Mammary epithelial cell (primary cell): ENCODE measurements at regions not wholly inside any gene's neighbourhood (a gene's known extent, or its start where the extent isn't known, plus 50 kb on each side); places are given as distances from the start of the nearest gene placed in this dataset.

Experiments used
- EZH2 ChIP-seq: IDR thresholded peaks from 2 replicates; pipeline ENCODE4 v1.6.1; 2012; ENCODE audit warnings: low read length, inconsistent platforms, borderline replicate concordance
- TF ChIP-seq, protein P1 (sequence below), 2 donors: IDR thresholded peaks in 1 of 2; conservative IDR thresholded peaks in 1 of 2; 2 replicates each; pipeline ENCODE4 v1.5.1; 2011 to 2012; ENCODE audit warnings: inconsistent platforms in 2 of 2, low read length in 2 of 2, mild to moderate bottlenecking in 2 of 2, control low read depth in 1 of 2, low read depth in 1 of 2; ENCODE audit not compliant: insufficient read depth in 1 of 2; ENCODE audit errors: extremely low read depth in 1 of 2

DNA sequence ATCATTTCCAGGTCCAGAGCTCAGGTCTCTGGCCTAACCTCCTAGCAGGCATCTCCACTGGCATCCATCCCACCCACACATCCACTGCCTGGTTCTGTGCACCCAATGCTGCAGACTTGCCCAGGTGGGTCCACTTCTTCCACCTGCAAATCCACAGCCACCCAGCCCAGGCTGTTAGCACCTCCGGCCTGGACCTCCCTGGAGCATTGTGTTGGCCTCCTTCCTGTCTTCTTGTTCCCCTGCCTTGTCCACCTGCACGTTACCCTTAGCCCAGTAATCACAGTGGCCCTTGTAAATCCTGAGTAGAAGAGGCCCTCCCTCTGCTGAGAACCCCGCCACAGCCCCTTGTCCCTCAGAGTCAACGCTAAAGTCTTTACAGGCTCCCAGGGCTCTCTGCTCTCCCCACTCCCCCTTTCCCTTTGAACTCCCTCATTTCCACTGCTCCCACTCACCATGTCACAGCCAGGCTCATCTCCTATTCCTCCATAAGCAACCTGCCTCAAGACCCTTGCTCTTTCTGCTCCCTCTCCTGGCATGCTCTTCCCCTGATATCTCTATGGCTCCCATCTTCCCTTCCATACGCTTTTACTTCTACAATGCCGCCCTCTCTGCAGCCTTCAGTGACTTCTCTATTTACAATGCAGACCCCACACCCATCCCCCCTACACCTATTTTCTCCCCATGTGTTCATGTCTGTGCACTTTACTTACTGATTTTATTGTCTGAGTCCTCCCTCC lies 288.8 kb downstream of the FOXL1 start:
- TF ChIP-seq, protein P1, sequence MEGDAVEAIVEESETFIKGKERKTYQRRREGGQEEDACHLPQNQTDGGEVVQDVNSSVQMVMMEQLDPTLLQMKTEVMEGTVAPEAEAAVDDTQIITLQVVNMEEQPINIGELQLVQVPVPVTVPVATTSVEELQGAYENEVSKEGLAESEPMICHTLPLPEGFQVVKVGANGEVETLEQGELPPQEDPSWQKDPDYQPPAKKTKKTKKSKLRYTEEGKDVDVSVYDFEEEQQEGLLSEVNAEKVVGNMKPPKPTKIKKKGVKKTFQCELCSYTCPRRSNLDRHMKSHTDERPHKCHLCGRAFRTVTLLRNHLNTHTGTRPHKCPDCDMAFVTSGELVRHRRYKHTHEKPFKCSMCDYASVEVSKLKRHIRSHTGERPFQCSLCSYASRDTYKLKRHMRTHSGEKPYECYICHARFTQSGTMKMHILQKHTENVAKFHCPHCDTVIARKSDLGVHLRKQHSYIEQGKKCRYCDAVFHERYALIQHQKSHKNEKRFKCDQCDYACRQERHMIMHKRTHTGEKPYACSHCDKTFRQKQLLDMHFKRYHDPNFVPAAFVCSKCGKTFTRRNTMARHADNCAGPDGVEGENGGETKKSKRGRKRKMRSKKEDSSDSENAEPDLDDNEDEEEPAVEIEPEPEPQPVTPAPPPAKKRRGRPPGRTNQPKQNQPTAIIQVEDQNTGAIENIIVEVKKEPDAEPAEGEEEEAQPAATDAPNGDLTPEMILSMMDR (conservative IDR thresholded peaks at IDR 0.05 in 1 of 2, IDR thresholded peaks at IDR 0.05 in 1 of 2; ENCODE audit: extremely low read depth in 1 of 2, insufficient read depth in 1 of 2, low read depth in 1 of 2, low read length in 2 of 2), result no peak
- TF ChIP-seq EZH2, result no peak
